ENCODE measurements at regions not wholly inside any gene's neighbourhood (a gene's known extent, or its start where the extent isn't known, plus 50 kb on each side); places are given as distances from the start of the nearest gene placed in this dataset.
A peak's percentile ranks its signal among the peaks of the same experiment; 100 is the strongest.

DNA sequence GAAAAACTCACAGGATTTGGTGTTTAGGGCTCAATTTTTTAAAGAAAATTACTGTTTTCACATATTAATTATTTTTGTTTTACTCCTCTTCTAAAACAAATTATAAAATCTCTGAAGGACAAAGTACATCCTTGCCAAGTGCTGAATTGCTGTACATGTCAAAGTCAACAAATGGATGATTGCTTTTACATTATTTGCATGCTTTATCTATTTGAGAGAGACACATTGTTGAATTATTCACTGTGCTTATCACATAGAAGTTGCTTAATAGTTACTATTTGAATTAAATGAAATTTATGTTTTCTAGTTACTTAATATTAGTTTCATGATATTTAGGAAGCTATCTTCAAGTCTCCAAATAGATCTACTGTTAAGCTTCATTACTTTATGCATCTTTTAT is 318.6 kb upstream of the PTCHD4 start:
- peak; percentile 6 for DNase-seq
- no TSS peak for BruUV-seq (replicated peaks)
- intact Hi-C loops (cut with micrococcal nuclease), result loop anchor here (5.0 kb wide), 1 partner anchor 342 kb away; no protein-coding TSS in a partner anchor
- Histone ChIP-seq H3K4me2 (ENCODE audit: low read length) (0 out of 2 replicates have a peak overlapping the region, but pooled peaks have one; percentile 62), H3K9me2 (replicated peaks; ENCODE audit: low read length) (no peaks in the 10 kb centered on the region), H3F3A (ENCODE audit: low read length, unreplicated experiment) (no peaks in the 10 kb centered on the region), H3K9me3 (ENCODE audit: low read length) (no peaks in the 10 kb centered on the region), H2AFZ (ENCODE audit: low read length) (no peak overlapping the region), H3K4me1 (ENCODE audit: insufficient read depth, low read length) (peaks cover 22% of the 10 kb centered on the region), H3K79me2 (ENCODE audit: low read length) (no peaks in the 10 kb centered on the region), H3K36me3 (ENCODE audit: low read depth, low read length) (no peaks in the 10 kb centered on the region), H3K27ac (ENCODE audit: low read length) (no peak overlapping the region), H4K20me1 (ENCODE audit: low read length) (no peaks in the 10 kb centered on the region), H3K4me3 (ENCODE audit: low read length) (no peak overlapping the region), H3K9ac (ENCODE audit: low read length) (no peak overlapping the region), H3K27me3 (ENCODE audit: low read length) (no peaks in the 10 kb centered on the region)
- POLR2A ChIA-PET (ENCODE audit: unreplicated experiment), result no interaction called here
- no peak for TF ChIP-seq EZH2phosphoT487 (IDR thresholded peaks at IDR 0.05; ENCODE audit: borderline replicate concordance, low read length)
- TF ChIP-seq EZH2 (IDR thresholded peaks at IDR 0.05; ENCODE audit: low read length, unreplicated experiment), result no peak
- TF ChIP-seq, protein P1, sequence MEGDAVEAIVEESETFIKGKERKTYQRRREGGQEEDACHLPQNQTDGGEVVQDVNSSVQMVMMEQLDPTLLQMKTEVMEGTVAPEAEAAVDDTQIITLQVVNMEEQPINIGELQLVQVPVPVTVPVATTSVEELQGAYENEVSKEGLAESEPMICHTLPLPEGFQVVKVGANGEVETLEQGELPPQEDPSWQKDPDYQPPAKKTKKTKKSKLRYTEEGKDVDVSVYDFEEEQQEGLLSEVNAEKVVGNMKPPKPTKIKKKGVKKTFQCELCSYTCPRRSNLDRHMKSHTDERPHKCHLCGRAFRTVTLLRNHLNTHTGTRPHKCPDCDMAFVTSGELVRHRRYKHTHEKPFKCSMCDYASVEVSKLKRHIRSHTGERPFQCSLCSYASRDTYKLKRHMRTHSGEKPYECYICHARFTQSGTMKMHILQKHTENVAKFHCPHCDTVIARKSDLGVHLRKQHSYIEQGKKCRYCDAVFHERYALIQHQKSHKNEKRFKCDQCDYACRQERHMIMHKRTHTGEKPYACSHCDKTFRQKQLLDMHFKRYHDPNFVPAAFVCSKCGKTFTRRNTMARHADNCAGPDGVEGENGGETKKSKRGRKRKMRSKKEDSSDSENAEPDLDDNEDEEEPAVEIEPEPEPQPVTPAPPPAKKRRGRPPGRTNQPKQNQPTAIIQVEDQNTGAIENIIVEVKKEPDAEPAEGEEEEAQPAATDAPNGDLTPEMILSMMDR (conservative IDR thresholded peaks at IDR 0.05; ENCODE audit: low read depth, low read length), result no peak
- no peak for ATAC-seq
- CTCF ChIA-PET, result interaction anchor here (0.6 kb wide), 1 partner anchor 287 kb away, joined by 4 read pairs; no protein-coding TSS in a partner anchor

DNA sequence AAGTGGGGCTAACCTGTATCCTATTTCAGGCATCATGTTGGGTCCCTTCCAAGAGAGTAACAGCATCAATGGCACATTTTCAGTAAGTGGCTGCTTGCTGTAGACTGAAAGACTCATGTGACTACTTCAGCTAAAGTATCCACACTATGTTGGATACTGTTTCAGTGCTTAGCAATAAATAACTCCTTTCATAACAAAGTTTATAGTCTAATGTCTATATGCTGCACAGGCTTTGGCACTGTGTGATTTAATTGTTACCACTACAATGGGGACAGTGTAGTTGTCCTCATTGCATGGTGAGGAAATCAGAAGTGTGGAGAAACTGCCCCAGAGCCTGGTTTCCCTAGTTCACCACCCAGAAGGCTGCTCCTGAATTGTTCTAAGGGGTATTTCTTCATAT is 318.0 kb upstream of the PTCHD4 start:
- no peaks in the 10 kb centered on the region for H3F3A ChIP-seq (ENCODE audit: low read length, unreplicated experiment)
- no peak overlapping the region for H3K4me3 ChIP-seq (ENCODE audit: low read length)
- H3K9ac ChIP-seq (ENCODE audit: low read length), result no peak overlapping the region
- no peak overlapping the region for H2AFZ ChIP-seq (ENCODE audit: low read length)
- H3K27me3 ChIP-seq (ENCODE audit: low read length), result no peaks in the 10 kb centered on the region
- intact Hi-C loops (cut with micrococcal nuclease), result no loop called here
- H4K20me1 ChIP-seq (ENCODE audit: low read length), result no peaks in the 10 kb centered on the region
- ATAC-seq (peak; percentile 25; the same call in 1 of the 2 replicates), DNase-seq (peak; percentile 14)
- H3K9me2 ChIP-seq (replicated peaks; ENCODE audit: low read length), result no peaks in the 10 kb centered on the region
- H3K4me1 ChIP-seq (ENCODE audit: insufficient read depth, low read length), result peaks cover 23% of the 10 kb centered on the region
- no peak for TF ChIP-seq EZH2phosphoT487 (IDR thresholded peaks at IDR 0.05; ENCODE audit: borderline replicate concordance, low read length)
- TF ChIP-seq, protein P1 (conservative IDR thresholded peaks at IDR 0.05; ENCODE audit: low read depth, low read length), result no peak
- TF ChIP-seq EZH2 (IDR thresholded peaks at IDR 0.05; ENCODE audit: low read length, unreplicated experiment), result no peak
- CTCF ChIA-PET, result no interaction called here
- BruUV-seq (replicated peaks), result no TSS peak
- H3K4me2 ChIP-seq (ENCODE audit: low read length), result no peak overlapping the region
- no peak overlapping the region for H3K27ac ChIP-seq (ENCODE audit: low read length)
- no peaks in the 10 kb centered on the region for H3K36me3 ChIP-seq (ENCODE audit: low read depth, low read length)
- no peaks in the 10 kb centered on the region for H3K79me2 ChIP-seq (ENCODE audit: low read length)
- POLR2A ChIA-PET (ENCODE audit: unreplicated experiment), result no interaction called here
- no peaks in the 10 kb centered on the region for H3K9me3 ChIP-seq (ENCODE audit: low read length)

- no peaks in the 10 kb centered on the region for H4K20me1 ChIP-seq (ENCODE audit: low read length)
- no peaks in the 10 kb centered on the region for H3F3A ChIP-seq (ENCODE audit: low read length, unreplicated experiment)
- peaks cover 28% of the 10 kb centered on the region for H3K4me1 ChIP-seq (ENCODE audit: insufficient read depth, low read length)
- no peak overlapping the region for H3K4me3 ChIP-seq (ENCODE audit: low read length)
- ChIA-PET POLR2A (ENCODE audit: unreplicated experiment) (no interaction called here), CTCF (no interaction called here)
- BruUV-seq (replicated peaks), result no TSS peak
- H3K36me3 ChIP-seq (ENCODE audit: low read depth, low read length), result no peaks in the 10 kb centered on the region
- H3K9me3 ChIP-seq (ENCODE audit: low read length), result no peaks in the 10 kb centered on the region
- H3K9ac ChIP-seq (ENCODE audit: low read length), result no peak overlapping the region
- H3K27ac ChIP-seq (ENCODE audit: low read length), result no peak overlapping the region
- no peak overlapping the region for H3K4me2 ChIP-seq (ENCODE audit: low read length)
- H3K9me2 ChIP-seq (replicated peaks; ENCODE audit: low read length), result no peaks in the 10 kb centered on the region
- no peaks in the 10 kb centered on the region for H3K27me3 ChIP-seq (ENCODE audit: low read length)
- intact Hi-C loops (cut with micrococcal nuclease), result no loop called here
- TF ChIP-seq EZH2 (IDR thresholded peaks at IDR 0.05; ENCODE audit: low read length, unreplicated experiment) (no peak), EZH2phosphoT487 (IDR thresholded peaks at IDR 0.05; ENCODE audit: borderline replicate concordance, low read length) (no peak)
- TF ChIP-seq, protein P1 (conservative IDR thresholded peaks at IDR 0.05; ENCODE audit: low read depth, low read length), result no peak
- no peak overlapping the region for H2AFZ ChIP-seq (ENCODE audit: low read length)
- ATAC-seq (no peak), DNase-seq (peak; percentile 40)
- H3K79me2 ChIP-seq (ENCODE audit: low read length), result no peaks in the 10 kb centered on the region
Observed at GRCh38 chr6:48426636-48427035, 315.6 kb upstream of the PTCHD4 start.

All from PC-3 (cell line).